ENCODE measurements at regions not wholly inside any gene's neighbourhood (a gene's known extent, or its start where the extent isn't known, plus 50 kb on each side); places are given as distances from the start of the nearest gene placed in this dataset.

- no peak for DNase-seq
Observed at GRCh38 chr4:181698221-181698620, 545.0 kb upstream of the TENM3 start.

GRCh38 chr4:181701214-181701613 is 542.0 kb upstream of the TENM3 start:
- no peak for DNase-seq

- no peak for DNase-seq
Observed at GRCh38 chr4:181701894-181702293, 541.3 kb upstream of the TENM3 start.

GRCh38 chr4:181702864-181703495 is 540.2 kb upstream of the TENM3 start:
- no peak for DNase-seq

GRCh38 chr4:181710143-181710542 is 533.1 kb upstream of the TENM3 start:
- no peak for DNase-seq

GRCh38 chr4:181711387-181711786 is 531.8 kb upstream of the TENM3 start:
- no peak for DNase-seq

- no peak for DNase-seq
Observed at GRCh38 chr4:181728305-181728966, 514.8 kb upstream of the TENM3 start.

GRCh38 chr4:181731900-181732299 is 511.3 kb upstream of the TENM3 start:
- DNase-seq: no peak

- no peak for DNase-seq
Observed at GRCh38 chr4:181737744-181738143, 505.5 kb upstream of the TENM3 start.

- DNase-seq: no peak
Observed at GRCh38 chr4:181739031-181739430, 504.2 kb upstream of the TENM3 start.

- no peak for DNase-seq
Observed at GRCh38 chr4:181741513-181741912, 501.7 kb upstream of the TENM3 start.

- no peak for DNase-seq
Observed at GRCh38 chr4:181745933-181746625, 497.1 kb upstream of the TENM3 start.

- DNase-seq: no peak
Observed at GRCh38 chr4:181748581-181748980, 494.6 kb upstream of the TENM3 start.

GRCh38 chr4:181752516-181752915 is 490.7 kb upstream of the TENM3 start:
- no peak for DNase-seq

GRCh38 chr4:181753207-181753606 is 490.0 kb upstream of the TENM3 start:
- no peak for DNase-seq

GRCh38 chr4:181755846-181756245 is 487.4 kb upstream of the TENM3 start:
- DNase-seq: no peak

- DNase-seq: no peak
Observed at GRCh38 chr4:181756451-181757095, 486.6 kb upstream of the TENM3 start.

GRCh38 chr4:181757098-181757497 is 486.1 kb upstream of the TENM3 start:
- no peak for DNase-seq

GRCh38 chr4:181757910-181758660 is 485.1 kb upstream of the TENM3 start:
- no peak for DNase-seq

- no peak for DNase-seq
Observed at GRCh38 chr4:181760560-181760959, 482.6 kb upstream of the TENM3 start.

GRCh38 chr4:181761156-181761555 is 482.0 kb upstream of the TENM3 start:
- no peak for DNase-seq

- DNase-seq: no peak
Observed at GRCh38 chr4:181766061-181766548, 477.1 kb upstream of the TENM3 start.

GRCh38 chr4:181770971-181771370 is 472.2 kb upstream of the TENM3 start:
- no peak for DNase-seq

Measured in bone marrow (tissue), 2 donors.